OCI-LY3 (cell line): ENCODE measurements at regions not wholly inside any gene's neighbourhood (a gene's known extent, or its start where the extent isn't known, plus 50 kb on each side); places are given as distances from the start of the nearest gene placed in this dataset.

Source experiments
- H2AFZ ChIP-seq: fragments of 200-600, 300-600 bp; shearing (Covaris generic); 2 replicates; pipeline ENCODE4 v1.6.0; 2014; ENCODE audit warnings: antibody characterized with exemption, low read depth, low read length
- H3K27ac ChIP-seq: fragments of 200-600, 300-600 bp; sonication (generic); 2 replicates; pipeline ENCODE4 v1.5.1; 2014; ENCODE audit warnings: mild to moderate bottlenecking, low read length, moderate library complexity, mixed read lengths
- H3K27me3 ChIP-seq: fragments of 200-600, 300-600 bp; sonication (generic); 2 replicates; pipeline ENCODE4 v1.6.1; 2014; ENCODE audit warnings: low read depth, low read length, mixed read lengths
- H3K36me3 ChIP-seq: fragments of 200-600, 300-600 bp; sonication (generic); replicated peaks from 2 replicates; pipeline ENCODE3; 2014; ENCODE audit warnings: low read depth, low read length, mixed read lengths
- H3K4me1 ChIP-seq: fragments of 300-600, 200-600 bp; sonication (generic); 2 replicates; pipeline ENCODE4 v1.6.1; 2014; ENCODE audit warnings: low read length, mixed read lengths
- H3K4me2 ChIP-seq: fragments of 200-600, 300-600 bp; sonication (generic); 2 replicates; pipeline ENCODE4 v1.6.1; 2014; ENCODE audit warnings: low read length, mixed read lengths
- H3K4me3 ChIP-seq: fragments of 300-600, 200-600 bp; sonication (generic); 2 replicates; pipeline ENCODE4 v1.5.1; 2014; ENCODE audit warnings: antibody characterized with exemption, mild to moderate bottlenecking, low read length, moderate library complexity
- H3K79me2 ChIP-seq: fragments of 300-600, 200-600 bp; shearing (Covaris generic); 2 replicates; pipeline ENCODE4 v1.6.1; 2014; ENCODE audit warnings: mild to moderate bottlenecking, low read length, mixed read lengths
- H3K9ac ChIP-seq: fragments of 300-600, 200-600 bp; shearing (Covaris generic); 2 replicates; pipeline ENCODE4 v1.6.0; 2014; ENCODE audit warnings: mild to moderate bottlenecking, low read length, moderate library complexity
- H3K9me3 ChIP-seq: fragments of 200-600, 300-600 bp; shearing (Covaris generic); 2 replicates; pipeline ENCODE4 v1.6.1; 2014; ENCODE audit warnings: low read length, mixed read lengths; ENCODE audit not compliant: insufficient read depth
- H4K20me1 ChIP-seq: fragments of 200-600, 300-600 bp; sonication (generic); 2 replicates; pipeline ENCODE4 v1.6.1; 2016; ENCODE audit warnings: low read length, mixed read lengths; ENCODE audit not compliant: insufficient read depth
- CTCF ChIP-seq: fragments of 200-600, 300-600 bp; sonication (generic); IDR thresholded peaks from 2 replicates; pipeline ENCODE4 v1.5.1; 2014; ENCODE audit warnings: antibody characterized with exemption, low read length, low read depth
- EZH2phosphoT487 ChIP-seq: fragments of 200-600 bp; shearing (Covaris generic); IDR thresholded peaks from 2 replicates; pipeline ENCODE4 v1.6.1; 2018; ENCODE audit warnings: antibody characterized with exemption, mixed run types, low read depth

- no peak for TF ChIP-seq CTCF
- no peak for TF ChIP-seq EZH2phosphoT487
- peaks cover 4% of the 10 kb centered on the region; the same call in 1 of the 2 replicates for H3K27me3 ChIP-seq
- no peak overlapping the region for H3K4me2 ChIP-seq
These were observed 125.2 kb downstream of the TMCO5A start for GRCh38 chr15:38059665-38060064.

GRCh38 chr15:38061856-38062649 lies 127.6 kb downstream of the TMCO5A start:
- no peak for TF ChIP-seq EZH2phosphoT487
- no peak for TF ChIP-seq CTCF
- H3K9ac ChIP-seq, result no peak overlapping the region
- H3K79me2 ChIP-seq, result no peaks in the 10 kb centered on the region
- peak overlapping the region; percentile 9; the same call in 1 of the 2 replicates for H3K4me2 ChIP-seq
- peaks cover 38% of the 10 kb centered on the region for H3K4me1 ChIP-seq
- H3K27me3 ChIP-seq, result no peaks in the 10 kb centered on the region
- H4K20me1 ChIP-seq, result no peaks in the 10 kb centered on the region
- no peak overlapping the region for H3K4me3 ChIP-seq
- no peaks in the 10 kb centered on the region for H3K36me3 ChIP-seq
- no peaks in the 10 kb centered on the region for H3K9me3 ChIP-seq
- no peak overlapping the region for H2AFZ ChIP-seq
- no peak overlapping the region for H3K27ac ChIP-seq

More at GRCh38 chr15:38059665-38060064, 125.2 kb downstream of the TMCO5A start:
- Histone ChIP-seq H4K20me1 (no peaks in the 10 kb centered on the region), H3K4me1 (peaks cover 26% of the 10 kb centered on the region), H3K79me2 (no peaks in the 10 kb centered on the region), H3K9me3 (no peaks in the 10 kb centered on the region), H2AFZ (no peak overlapping the region), H3K9ac (no peak overlapping the region), H3K36me3 (no peaks in the 10 kb centered on the region), H3K27ac (no peak overlapping the region), H3K4me3 (no peak overlapping the region)

GRCh38 chr15:38062696-38063095 lies 128.3 kb downstream of the TMCO5A start:
- peaks cover 38% of the 10 kb centered on the region for H3K4me1 ChIP-seq
- H4K20me1 ChIP-seq, result no peaks in the 10 kb centered on the region
- TF ChIP-seq CTCF, result no peak
- no peaks in the 10 kb centered on the region for H3K27me3 ChIP-seq
- no peak overlapping the region for H3K27ac ChIP-seq
- no peak overlapping the region for H3K4me3 ChIP-seq
- no peaks in the 10 kb centered on the region for H3K9me3 ChIP-seq
- no peaks in the 10 kb centered on the region for H3K36me3 ChIP-seq
- H3K9ac ChIP-seq, result no peak overlapping the region
- no peaks in the 10 kb centered on the region for H3K79me2 ChIP-seq
- H3K4me2 ChIP-seq, result no peak overlapping the region
- H2AFZ ChIP-seq, result no peak overlapping the region

GRCh38 chr15:38065721-38066345 lies 131.4 kb downstream of the TMCO5A start:
- no peaks in the 10 kb centered on the region for H3K27me3 ChIP-seq
- H3K4me3 ChIP-seq, result no peak overlapping the region
- no peak for TF ChIP-seq EZH2phosphoT487
- TF ChIP-seq CTCF, result no peak
- H3K4me1 ChIP-seq, result peaks cover 44% of the 10 kb centered on the region
- H3K9ac ChIP-seq, result no peak overlapping the region
- H4K20me1 ChIP-seq, result no peaks in the 10 kb centered on the region
- H3K27ac ChIP-seq, result no peak overlapping the region
- H3K4me2 ChIP-seq, result peak overlapping the region; percentile 35
- no peaks in the 10 kb centered on the region for H3K36me3 ChIP-seq
- no peaks in the 10 kb centered on the region for H3K79me2 ChIP-seq
- H3K9me3 ChIP-seq, result no peaks in the 10 kb centered on the region
- no peak overlapping the region for H2AFZ ChIP-seq
